ENCODE measurements at regions not wholly inside any gene's neighbourhood (a gene's known extent, or its start where the extent isn't known, plus 50 kb on each side); places are given as distances from the start of the nearest gene placed in this dataset.
"Not testable (repeated sequence)": the region's sequence is repeated elsewhere in the genome, so short reads cannot be mapped to it uniquely, and the experiment has no call there.

- H3K4me1 ChIP-seq (ENCODE audit: control insufficient read depth in 1 of 2, insufficient read depth in 2 of 2, low read length in 2 of 2); H3K4me3 ChIP-seq (ENCODE audit: low read depth in 1 of 2, low read length in 2 of 2); H3K9me3 ChIP-seq (ENCODE audit: control insufficient read depth in 1 of 2, low read length in 2 of 2); H3K36me3 ChIP-seq (ENCODE audit: control insufficient read depth in 1 of 2, insufficient read depth in 2 of 2, low read length in 2 of 2); H3K27me3 ChIP-seq (ENCODE audit: control insufficient read depth in 1 of 2, insufficient read depth in 2 of 2, low read length in 2 of 2); H3K27ac ChIP-seq (ENCODE audit: low read depth, low read length); H3K9ac ChIP-seq (ENCODE audit: low read depth in 1 of 2, low read length in 2 of 2): not testable (repeated sequence)
Measured at GRCh38 chr15:85264614-85265190, 115.7 kb upstream of the AKAP13 start.

- not testable (repeated sequence) for H3K9me3 ChIP-seq (ENCODE audit: control insufficient read depth in 1 of 2, low read length in 2 of 2); H3K27ac ChIP-seq (ENCODE audit: low read depth, low read length); H3K36me3 ChIP-seq (ENCODE audit: control insufficient read depth in 1 of 2, insufficient read depth in 2 of 2, low read length in 2 of 2); H3K9ac ChIP-seq (ENCODE audit: low read depth in 1 of 2, low read length in 2 of 2); H3K27me3 ChIP-seq (ENCODE audit: control insufficient read depth in 1 of 2, insufficient read depth in 2 of 2, low read length in 2 of 2); H3K4me3 ChIP-seq (ENCODE audit: low read depth in 1 of 2, low read length in 2 of 2); H3K4me1 ChIP-seq (ENCODE audit: control insufficient read depth in 1 of 2, insufficient read depth in 2 of 2, low read length in 2 of 2)
Measured at GRCh38 chr15:85267158-85267857, 113.1 kb upstream of the AKAP13 start.

GRCh38 chr15:85274315-85275050, 105.9 kb upstream of the AKAP13 start:
- Histone ChIP-seq H3K27me3 (ENCODE audit: control insufficient read depth in 1 of 2, insufficient read depth in 2 of 2, low read length in 2 of 2) (no peaks in the 10 kb centered on the region), H3K4me1 (ENCODE audit: control insufficient read depth in 1 of 2, insufficient read depth in 2 of 2, low read length in 2 of 2) (no peaks in the 10 kb centered on the region), H3K9me3 (ENCODE audit: control insufficient read depth in 1 of 2, low read length in 2 of 2) (no peaks in the 10 kb centered on the region), H3K36me3 (ENCODE audit: control insufficient read depth in 1 of 2, insufficient read depth in 2 of 2, low read length in 2 of 2) (no peaks in the 10 kb centered on the region), H3K4me3 (ENCODE audit: low read depth in 1 of 2, low read length in 2 of 2) (no peak overlapping the region), H3K27ac (ENCODE audit: low read depth, low read length) (no peak overlapping the region), H3K9ac (ENCODE audit: low read depth in 1 of 2, low read length in 2 of 2) (no peak overlapping the region)

DNA sequence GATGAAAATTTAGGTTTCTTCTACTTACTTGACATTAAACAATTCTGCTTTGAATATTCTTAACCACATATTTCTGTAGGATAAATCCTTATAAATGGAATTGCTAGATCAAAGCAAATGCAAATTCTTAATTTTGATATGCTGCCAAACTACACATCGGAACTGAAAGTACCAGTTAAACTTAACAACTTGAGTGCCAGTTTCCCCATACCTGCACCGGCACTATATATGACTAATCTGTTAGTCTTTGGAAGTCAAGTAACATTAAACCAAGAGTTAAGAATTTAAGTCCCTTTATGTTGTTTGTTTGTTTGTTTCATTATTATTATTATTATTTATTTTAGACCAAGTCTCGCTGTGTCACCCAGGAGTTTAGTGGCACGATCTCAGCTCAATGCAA, 103.9 kb upstream of the AKAP13 start:
- Histone ChIP-seq H3K4me1 (ENCODE audit: control insufficient read depth in 1 of 2, insufficient read depth in 2 of 2, low read length in 2 of 2) (peaks cover 0 to 2% of the 10 kb centered on the region in 2 donors), H3K4me3 (ENCODE audit: low read depth in 1 of 2, low read length in 2 of 2) (no peak overlapping the region), H3K27me3 (ENCODE audit: control insufficient read depth in 1 of 2, insufficient read depth in 2 of 2, low read length in 2 of 2) (no peaks in the 10 kb centered on the region), H3K9me3 (ENCODE audit: control insufficient read depth in 1 of 2, low read length in 2 of 2) (no peaks in the 10 kb centered on the region), H3K9ac (ENCODE audit: low read depth in 1 of 2, low read length in 2 of 2) (no peak overlapping the region), H3K27ac (ENCODE audit: low read depth, low read length) (no peak overlapping the region), H3K36me3 (ENCODE audit: control insufficient read depth in 1 of 2, insufficient read depth in 2 of 2, low read length in 2 of 2) (no peaks in the 10 kb centered on the region)

DNA sequence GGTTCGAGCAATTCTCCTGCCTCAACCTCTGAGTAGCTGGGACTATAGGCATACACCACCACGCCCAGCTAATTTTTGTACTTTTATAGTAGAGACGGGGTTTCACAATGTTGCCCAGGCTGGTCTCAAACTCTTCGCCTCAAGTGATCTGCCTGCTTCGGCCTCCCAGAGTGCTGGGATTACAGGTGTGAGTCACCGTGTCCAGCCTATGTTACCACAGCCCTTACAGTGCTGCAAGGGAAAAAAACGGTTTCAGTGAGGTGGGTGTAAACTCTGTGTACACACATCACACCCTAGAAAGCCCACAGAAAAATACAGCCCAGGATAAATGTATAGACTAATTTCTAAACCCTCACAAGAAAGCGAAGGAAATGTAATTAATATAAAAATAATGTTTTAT, 103.5 kb upstream of the AKAP13 start:
- no peaks in the 10 kb centered on the region for H3K36me3 ChIP-seq (ENCODE audit: control insufficient read depth in 1 of 2, insufficient read depth in 2 of 2, low read length in 2 of 2)
- H3K27me3 ChIP-seq (ENCODE audit: control insufficient read depth in 1 of 2, insufficient read depth in 2 of 2, low read length in 2 of 2) = no peaks in the 10 kb centered on the region
- H3K4me1 ChIP-seq (ENCODE audit: control insufficient read depth in 1 of 2, insufficient read depth in 2 of 2, low read length in 2 of 2) = peaks cover 0 to 2% of the 10 kb centered on the region in 2 donors
- no peak overlapping the region for H3K9ac ChIP-seq (ENCODE audit: low read depth in 1 of 2, low read length in 2 of 2)
- no peaks in the 10 kb centered on the region for H3K9me3 ChIP-seq (ENCODE audit: control insufficient read depth in 1 of 2, low read length in 2 of 2)
- H3K27ac ChIP-seq (ENCODE audit: low read depth, low read length) = no peak overlapping the region
- no peak overlapping the region for H3K4me3 ChIP-seq (ENCODE audit: low read depth in 1 of 2, low read length in 2 of 2)

DNA sequence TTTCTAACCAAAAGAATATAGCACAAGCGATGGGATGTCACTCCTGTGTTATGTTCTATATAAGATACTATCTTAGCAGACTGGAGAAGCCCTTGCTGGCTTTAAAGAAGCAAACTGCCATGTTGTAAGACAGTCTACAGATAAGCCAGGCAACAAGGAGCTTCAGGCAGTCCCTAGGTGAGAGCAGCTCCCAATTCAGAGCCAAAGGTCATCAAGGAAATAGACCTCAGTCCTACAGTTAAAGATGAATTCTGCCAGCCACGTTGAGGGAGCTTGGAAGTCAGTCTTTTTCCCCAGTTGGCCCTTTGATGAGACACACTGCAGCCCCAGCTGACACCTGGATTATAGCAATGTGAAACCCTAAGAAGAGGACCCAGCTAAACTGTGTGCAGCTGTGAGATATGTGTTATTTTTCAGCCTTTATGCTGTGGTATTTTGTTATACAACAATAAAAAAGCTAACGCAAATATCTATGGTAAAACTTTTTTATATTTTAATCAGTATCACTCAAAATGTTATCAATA, 102.5 kb upstream of the AKAP13 start:
- Histone ChIP-seq H3K9me3 (ENCODE audit: control insufficient read depth in 1 of 2, low read length in 2 of 2) (no peaks in the 10 kb centered on the region), H3K4me1 (ENCODE audit: control insufficient read depth in 1 of 2, insufficient read depth in 2 of 2, low read length in 2 of 2) (peaks cover 0 to 2% of the 10 kb centered on the region in 2 donors), H3K9ac (ENCODE audit: low read depth in 1 of 2, low read length in 2 of 2) (no peak overlapping the region), H3K4me3 (ENCODE audit: low read depth in 1 of 2, low read length in 2 of 2) (no peak overlapping the region), H3K27ac (ENCODE audit: low read depth, low read length) (no peak overlapping the region), H3K27me3 (ENCODE audit: control insufficient read depth in 1 of 2, insufficient read depth in 2 of 2, low read length in 2 of 2) (no peaks in the 10 kb centered on the region), H3K36me3 (ENCODE audit: control insufficient read depth in 1 of 2, insufficient read depth in 2 of 2, low read length in 2 of 2) (no peaks in the 10 kb centered on the region)

- Histone ChIP-seq H3K36me3 (ENCODE audit: control insufficient read depth in 1 of 2, insufficient read depth in 2 of 2, low read length in 2 of 2) (no peaks in the 10 kb centered on the region), H3K27ac (ENCODE audit: low read depth, low read length) (no peak overlapping the region), H3K9ac (ENCODE audit: low read depth in 1 of 2, low read length in 2 of 2) (no peak overlapping the region), H3K9me3 (ENCODE audit: control insufficient read depth in 1 of 2, low read length in 2 of 2) (no peaks in the 10 kb centered on the region), H3K4me1 (ENCODE audit: control insufficient read depth in 1 of 2, insufficient read depth in 2 of 2, low read length in 2 of 2) (peaks cover 0 to 2% of the 10 kb centered on the region in 2 donors), H3K27me3 (ENCODE audit: control insufficient read depth in 1 of 2, insufficient read depth in 2 of 2, low read length in 2 of 2) (no peaks in the 10 kb centered on the region), H3K4me3 (ENCODE audit: low read depth in 1 of 2, low read length in 2 of 2) (no peak overlapping the region)
Measured at GRCh38 chr15:85280203-85280602, 100.2 kb upstream of the AKAP13 start.

DNA sequence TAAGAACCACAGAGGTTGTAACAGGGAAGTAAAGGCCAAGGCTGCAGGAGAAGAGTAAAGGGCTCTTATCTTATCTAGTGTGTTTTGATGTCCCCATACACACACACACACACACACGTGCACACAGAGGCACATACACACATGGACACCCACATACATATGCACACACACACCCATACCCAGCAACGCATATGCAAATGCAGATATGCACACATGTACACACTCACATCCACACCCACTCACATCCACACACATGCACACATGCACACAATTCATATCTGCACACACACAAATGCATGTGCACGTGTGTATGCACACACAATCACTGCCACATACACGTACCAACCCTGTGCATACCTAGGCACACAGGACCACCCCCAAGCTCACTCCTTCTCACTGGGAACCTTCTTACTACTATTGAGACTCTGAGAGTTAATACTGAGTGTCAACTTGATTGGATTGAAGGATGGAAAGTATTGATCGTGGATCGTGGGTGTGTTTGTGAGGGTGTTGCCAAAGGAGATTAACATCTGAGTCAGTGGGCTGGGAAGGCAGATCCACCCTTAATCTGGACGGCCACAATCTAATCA, 99.0 kb upstream of the AKAP13 start:
- H3K27me3 ChIP-seq (ENCODE audit: control insufficient read depth in 1 of 2, insufficient read depth in 2 of 2, low read length in 2 of 2) = no peaks in the 10 kb centered on the region
- H3K9me3 ChIP-seq (ENCODE audit: control insufficient read depth in 1 of 2, low read length in 2 of 2) = no peaks in the 10 kb centered on the region
- no peak overlapping the region for H3K4me3 ChIP-seq (ENCODE audit: low read depth in 1 of 2, low read length in 2 of 2)
- peaks cover 0 to 2% of the 10 kb centered on the region in 2 donors for H3K4me1 ChIP-seq (ENCODE audit: control insufficient read depth in 1 of 2, insufficient read depth in 2 of 2, low read length in 2 of 2)
- no peaks in the 10 kb centered on the region for H3K36me3 ChIP-seq (ENCODE audit: control insufficient read depth in 1 of 2, insufficient read depth in 2 of 2, low read length in 2 of 2)
- no peak overlapping the region for H3K9ac ChIP-seq (ENCODE audit: low read depth in 1 of 2, low read length in 2 of 2)
- H3K27ac ChIP-seq (ENCODE audit: low read depth, low read length) = no peak overlapping the region

DNA sequence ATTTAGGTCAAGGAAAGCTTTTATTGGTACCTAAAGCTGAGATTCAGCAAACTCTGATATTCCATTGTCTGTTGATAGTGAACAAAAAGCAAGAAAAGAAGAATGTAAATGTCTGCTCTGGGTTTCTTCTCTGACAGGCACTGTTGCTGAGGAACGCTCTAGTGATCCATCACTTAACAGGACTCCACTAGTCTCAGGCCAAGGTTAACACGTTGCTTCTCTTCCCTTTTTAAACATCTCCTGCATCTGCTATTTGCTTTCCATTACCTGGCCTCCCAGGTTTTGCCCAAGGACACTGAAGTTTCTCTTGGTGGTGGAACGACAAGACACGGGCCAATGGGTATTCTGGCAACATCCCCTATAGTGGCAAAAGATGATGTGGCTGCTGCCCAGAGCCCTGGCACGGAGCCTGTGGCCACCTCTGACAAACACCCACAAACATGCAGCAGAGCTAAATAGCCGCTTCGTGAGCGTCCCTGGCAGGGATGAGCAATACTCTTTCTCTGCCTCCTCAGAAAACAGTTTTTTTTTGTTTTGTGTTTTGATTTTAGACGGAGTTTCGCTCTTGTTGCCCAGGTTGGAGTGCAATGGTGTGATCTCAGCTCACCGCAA, 97.8 kb upstream of the AKAP13 start:
- Histone ChIP-seq H3K4me3 (ENCODE audit: low read depth in 1 of 2, low read length in 2 of 2) (no peak overlapping the region), H3K36me3 (ENCODE audit: control insufficient read depth in 1 of 2, insufficient read depth in 2 of 2, low read length in 2 of 2) (no peaks in the 10 kb centered on the region), H3K27ac (ENCODE audit: low read depth, low read length) (no peak overlapping the region)

DNA sequence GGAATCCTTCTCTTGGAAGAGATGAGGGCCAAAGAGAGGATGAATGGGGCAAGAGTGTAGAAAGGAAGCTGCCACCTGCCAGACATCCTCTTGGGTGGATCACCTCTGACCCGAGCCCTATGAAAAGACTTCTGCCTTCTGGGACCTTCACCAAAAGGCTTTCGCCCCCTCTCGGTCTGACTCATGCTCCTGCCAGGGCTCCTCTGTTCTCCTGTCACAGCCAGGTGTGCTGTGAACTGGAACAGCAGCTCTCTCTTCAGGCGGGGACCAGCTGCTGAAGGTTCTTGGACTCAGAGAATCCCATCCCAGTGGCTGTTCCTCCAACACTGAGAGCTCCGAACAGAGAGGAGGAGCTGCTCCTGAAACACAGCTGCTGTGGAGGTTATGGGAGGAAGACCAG, 96.6 kb upstream of the AKAP13 start:
- H3K9me3 ChIP-seq (ENCODE audit: control insufficient read depth in 1 of 2, low read length in 2 of 2); H3K36me3 ChIP-seq (ENCODE audit: control insufficient read depth in 1 of 2, insufficient read depth in 2 of 2, low read length in 2 of 2); H3K27ac ChIP-seq (ENCODE audit: low read depth, low read length); H3K4me1 ChIP-seq (ENCODE audit: control insufficient read depth in 1 of 2, insufficient read depth in 2 of 2, low read length in 2 of 2); H3K4me3 ChIP-seq (ENCODE audit: low read depth in 1 of 2, low read length in 2 of 2); H3K27me3 ChIP-seq (ENCODE audit: control insufficient read depth in 1 of 2, insufficient read depth in 2 of 2, low read length in 2 of 2); H3K9ac ChIP-seq (ENCODE audit: low read depth in 1 of 2, low read length in 2 of 2): not testable (repeated sequence)

More for the DNA sequence above, 97.8 kb upstream of the AKAP13 start:
- Histone ChIP-seq H3K9me3 (ENCODE audit: control insufficient read depth in 1 of 2, low read length in 2 of 2) (no peaks in the 10 kb centered on the region), H3K9ac (ENCODE audit: low read depth in 1 of 2, low read length in 2 of 2) (no peak overlapping the region), H3K4me1 (ENCODE audit: control insufficient read depth in 1 of 2, insufficient read depth in 2 of 2, low read length in 2 of 2) (peaks cover 0 to 2% of the 10 kb centered on the region in 2 donors), H3K27me3 (ENCODE audit: control insufficient read depth in 1 of 2, insufficient read depth in 2 of 2, low read length in 2 of 2) (no peaks in the 10 kb centered on the region)

Measured in duodenal mucosa (tissue), 2 donors.